CD4-positive, alpha-beta T cell treated with Interleukin-21 for 1 hour (primary cell): ENCODE measurements at regions not wholly inside any gene's neighbourhood (a gene's known extent, or its start where the extent isn't known, plus 50 kb on each side); places are given as distances from the start of the nearest gene placed in this dataset.
"Not testable (repeated sequence)": the region's sequence is repeated elsewhere in the genome, so short reads cannot be mapped to it uniquely, and the experiment has no call there.

Source experiments
- DNase-seq: peaks from one replicate; pipeline ENCODE4 v3.0.0-alpha.2; 2020

DNA sequence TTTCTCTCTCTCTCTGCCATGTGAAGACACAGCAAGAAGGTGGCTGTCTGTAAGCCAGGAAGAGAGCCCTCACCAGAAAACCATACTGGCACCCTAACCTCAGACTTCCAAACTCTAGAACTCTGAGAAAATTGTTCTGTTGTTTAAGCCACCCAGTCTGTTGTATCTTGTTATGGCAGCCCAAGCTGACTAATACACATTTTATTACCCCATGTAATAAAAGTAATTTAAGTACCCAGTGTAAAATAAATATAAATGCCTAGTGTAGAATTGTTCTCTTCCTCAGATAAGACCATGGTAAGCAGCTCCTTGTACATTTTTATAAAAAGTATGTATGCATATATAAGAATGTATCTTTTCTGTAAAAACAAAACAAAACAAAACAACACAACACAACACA is 119.7 kb downstream of the DTL start:
- DNase-seq = no peak

DNA sequence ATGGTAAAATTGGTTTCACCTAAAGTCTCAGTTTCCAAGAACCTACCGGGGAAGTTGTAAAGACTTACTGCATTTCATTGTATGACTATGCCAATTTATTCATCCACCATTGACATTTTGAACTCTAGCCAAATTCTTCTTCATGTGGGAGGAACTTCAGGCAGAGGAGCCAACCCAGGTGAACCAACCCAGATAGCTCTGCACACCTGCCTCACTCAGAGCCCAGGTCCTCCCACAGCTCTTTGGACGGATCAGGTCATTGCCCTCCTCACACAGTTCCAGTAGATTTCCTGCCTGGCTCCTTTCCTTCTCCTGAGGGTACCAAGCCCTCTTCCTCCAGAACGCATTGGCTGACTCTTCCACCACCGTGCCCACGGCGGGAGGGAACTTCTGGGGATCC is 121.7 kb downstream of the DTL start:
- no peak for DNase-seq

DNA sequence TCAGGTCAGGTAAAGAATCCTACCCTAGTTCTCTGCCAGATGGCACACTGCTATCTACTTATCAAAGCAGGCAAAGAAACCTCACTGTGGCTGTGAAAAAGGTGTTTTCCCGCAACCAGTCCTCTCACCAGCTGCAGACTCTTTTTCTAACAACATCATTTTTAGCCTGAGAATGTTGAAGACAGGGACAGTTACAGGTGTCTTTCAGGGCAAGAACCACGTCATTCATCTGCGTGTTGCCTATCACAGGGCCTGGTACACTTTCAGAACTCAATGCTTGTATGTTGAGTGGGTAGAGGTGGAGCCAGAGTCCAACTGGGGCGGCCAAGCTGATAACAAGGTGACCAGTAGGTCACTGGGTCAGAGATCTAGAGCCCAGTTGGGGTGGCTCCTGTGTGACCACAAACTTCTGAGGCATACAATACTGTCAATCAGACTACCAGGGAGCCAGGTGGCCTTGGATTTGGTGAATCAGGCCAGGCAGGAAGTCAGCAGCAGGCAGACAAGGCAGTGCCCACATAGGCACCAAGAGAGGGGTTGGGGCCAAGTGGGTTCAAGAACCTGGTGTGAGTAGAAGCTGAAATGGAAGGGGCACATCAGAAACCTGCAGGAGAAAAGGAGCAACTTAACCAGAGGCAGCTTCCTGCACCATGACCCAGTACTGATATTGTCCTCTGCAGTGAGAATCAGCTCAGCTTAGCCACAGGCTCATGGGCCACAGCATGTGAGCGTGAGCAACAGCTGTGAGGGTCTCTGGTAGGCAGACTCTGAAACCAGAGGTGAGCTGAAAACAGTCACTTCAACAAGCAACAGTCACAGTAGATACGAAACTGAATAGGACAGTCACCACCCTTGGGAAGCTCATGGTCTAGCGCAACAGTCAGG is 123.6 kb downstream of the DTL start:
- DNase-seq = peak; percentile 33

DNA sequence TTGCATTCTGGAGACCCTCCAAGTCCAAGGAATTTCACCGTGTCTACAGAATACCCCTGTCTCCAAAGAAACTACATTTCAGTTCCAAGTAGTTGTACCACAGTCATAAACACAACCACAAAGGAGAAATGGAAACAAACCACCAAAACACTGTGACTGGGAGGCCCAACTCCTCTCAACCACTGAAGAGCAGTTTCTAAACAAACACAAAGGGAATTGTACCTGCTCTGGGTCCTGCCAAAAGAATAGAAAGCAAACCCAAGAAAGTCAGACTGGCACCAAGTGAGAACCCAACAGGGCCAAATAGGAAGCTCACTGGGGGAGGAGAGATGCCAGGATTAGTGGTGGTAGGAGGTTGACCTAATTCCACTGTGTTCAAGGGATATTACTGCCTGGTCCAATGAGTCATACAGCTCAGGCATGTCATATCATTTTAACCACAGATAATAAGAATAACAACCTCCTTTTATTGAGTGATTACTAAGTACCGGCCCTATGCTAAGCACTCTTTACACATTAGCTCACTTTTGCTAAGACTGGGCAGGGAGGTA is 123.9 kb upstream of the PPP2R5A start:
- DNase-seq = no peak

DNA sequence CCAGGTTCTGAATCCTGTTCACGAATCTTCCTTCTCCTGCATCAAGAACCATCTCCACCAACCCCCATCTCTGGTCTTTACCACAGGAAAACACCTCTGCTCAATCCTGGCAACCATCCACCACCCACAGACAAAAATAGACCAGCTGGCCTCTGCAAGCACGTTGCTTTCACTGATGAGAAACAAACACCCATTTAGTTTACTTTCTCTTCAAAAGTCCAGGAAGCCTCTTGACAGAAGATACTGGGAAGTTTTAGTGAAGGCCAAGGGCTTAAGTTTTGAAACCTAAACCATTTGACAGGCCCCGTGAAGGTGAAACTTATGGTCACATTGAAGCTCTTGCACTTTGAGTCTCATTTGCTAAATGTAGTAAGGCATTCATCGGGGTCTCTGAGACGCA is 122.6 kb upstream of the PPP2R5A start:
- peak; percentile 17 for DNase-seq

DNA sequence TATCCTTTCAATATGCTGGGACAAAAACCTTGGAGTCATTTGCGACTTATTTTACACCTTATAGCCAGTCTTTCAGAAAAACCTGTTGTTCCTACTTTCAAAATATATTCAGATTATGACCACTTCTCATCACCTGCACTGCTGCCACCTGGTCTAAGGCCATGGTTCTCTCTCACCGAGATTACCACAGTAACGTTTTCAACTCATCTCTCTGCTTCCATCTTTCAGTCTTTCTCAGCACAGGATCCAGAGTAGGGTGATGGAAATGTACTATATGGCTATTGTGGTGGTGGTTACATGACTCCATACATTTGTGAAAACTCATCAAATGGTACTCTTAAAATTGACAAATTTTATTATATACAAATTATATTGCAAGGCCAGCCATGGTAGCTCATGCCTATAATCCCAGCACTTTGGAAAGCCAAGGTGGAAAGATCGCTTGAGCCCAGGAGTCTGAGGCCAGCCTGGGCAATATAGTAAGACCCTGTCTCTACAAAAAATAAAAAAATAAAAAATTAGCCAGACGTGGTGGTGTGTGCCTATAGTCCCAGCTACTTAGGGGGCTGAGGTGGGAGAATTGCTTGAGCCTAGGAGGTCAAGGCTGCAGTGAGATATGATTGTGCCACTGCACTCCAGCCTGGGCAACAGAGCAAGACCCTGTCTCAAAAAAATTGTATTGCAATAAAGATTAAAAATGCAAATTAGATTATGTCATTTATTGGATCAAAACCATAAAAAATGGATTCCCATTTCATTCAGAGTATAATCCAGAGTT is 120.9 kb upstream of the PPP2R5A start:
- no peak for DNase-seq

DNA sequence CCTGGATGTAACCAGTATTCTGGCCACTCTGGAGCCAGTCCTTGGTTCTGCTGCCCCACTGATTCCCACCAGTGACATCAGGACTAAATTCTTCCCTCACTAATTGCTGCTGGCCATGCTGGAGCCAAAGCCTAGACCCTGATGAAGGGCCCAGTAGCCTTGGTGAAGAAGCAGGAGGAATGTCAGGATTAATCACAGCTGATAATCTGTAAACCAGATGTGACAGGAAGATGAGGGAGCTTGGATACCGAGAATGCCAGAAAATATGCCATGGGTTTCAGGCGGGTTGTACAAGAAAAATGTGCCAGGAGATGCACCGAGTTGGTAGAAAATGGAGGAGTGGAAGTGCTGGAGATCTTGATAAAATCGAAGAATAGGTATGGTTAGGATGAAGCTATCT is 119.0 kb upstream of the PPP2R5A start:
- no peak for DNase-seq

DNA sequence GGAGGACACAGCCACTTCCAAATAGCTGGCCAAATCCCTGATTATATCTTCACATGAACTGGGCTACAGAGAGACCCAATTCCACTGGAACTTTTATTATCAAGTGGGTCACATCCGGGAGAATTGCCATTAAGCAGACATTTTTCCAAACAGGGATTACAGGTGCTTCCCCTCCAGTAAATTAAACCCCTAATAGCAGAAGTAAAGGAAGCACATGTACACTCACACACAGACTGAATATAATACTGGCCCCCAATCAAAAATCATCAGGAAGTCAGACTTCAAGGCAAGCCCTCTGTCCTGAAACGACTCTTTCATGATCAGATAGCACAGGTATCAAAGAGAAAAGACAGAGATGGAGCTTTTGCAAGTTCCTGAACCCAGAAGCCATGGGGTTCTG is 118.6 kb upstream of the PPP2R5A start:
- no peak for DNase-seq

DNA sequence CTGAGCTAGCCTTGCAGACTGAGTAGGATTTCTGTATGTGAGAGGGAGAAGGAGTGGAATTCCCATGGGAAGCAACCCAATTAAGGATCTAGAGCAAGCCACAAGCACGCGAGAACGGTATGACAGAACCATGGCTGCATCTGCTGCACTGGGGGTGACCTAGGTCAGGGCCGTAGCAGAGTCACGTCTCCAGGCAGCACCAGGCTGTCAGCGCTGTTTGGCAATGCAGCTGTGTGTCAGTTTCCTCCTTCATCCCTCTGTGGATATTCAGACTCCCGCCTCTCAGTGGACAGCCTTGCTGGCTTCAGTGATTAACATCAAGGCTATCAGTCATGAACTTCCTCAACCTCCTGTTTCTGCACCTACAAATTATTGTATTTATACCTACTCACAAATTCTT is 118.1 kb upstream of the PPP2R5A start:
- DNase-seq = no peak

DNA sequence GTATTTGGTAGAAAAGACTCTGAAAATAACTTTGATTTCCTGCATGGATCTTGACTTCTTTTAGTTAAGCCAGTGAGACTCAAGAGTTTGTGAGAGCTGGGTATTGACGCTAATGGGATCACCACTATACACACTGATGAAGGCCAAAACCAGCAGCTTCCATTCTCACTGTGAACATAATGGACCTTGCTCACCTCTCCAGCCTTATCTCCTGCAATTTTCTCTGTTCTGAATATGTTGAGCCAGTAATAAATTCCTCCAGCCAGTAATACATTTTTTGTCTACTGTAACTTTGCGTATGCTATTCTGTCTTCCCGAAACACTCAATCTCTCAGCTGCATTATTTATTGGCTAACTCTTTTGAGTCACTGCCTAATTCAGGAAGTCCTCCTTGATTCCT is 111.6 kb upstream of the PPP2R5A start:
- no peak for DNase-seq

DNA sequence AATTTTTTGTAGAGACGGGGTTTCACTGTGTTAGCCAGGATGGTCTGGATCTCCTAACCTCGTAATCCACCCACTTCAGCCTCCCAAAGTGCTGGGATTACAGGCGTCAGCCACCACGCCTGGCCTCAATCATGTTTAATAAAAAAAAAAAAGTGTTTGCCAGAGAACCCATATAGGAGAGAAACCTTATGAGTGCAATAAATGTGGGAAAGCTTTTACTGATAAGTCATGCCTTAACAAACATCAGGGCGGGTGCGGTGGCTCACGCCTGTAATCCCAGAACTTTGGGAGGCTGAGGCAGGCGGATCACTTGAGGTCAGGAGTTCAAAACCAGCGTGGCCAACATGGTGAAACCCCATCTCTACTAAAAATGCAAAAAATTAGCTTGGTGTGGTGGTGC is 110.9 kb upstream of the PPP2R5A start:
- DNase-seq = not testable (repeated sequence)

DNA sequence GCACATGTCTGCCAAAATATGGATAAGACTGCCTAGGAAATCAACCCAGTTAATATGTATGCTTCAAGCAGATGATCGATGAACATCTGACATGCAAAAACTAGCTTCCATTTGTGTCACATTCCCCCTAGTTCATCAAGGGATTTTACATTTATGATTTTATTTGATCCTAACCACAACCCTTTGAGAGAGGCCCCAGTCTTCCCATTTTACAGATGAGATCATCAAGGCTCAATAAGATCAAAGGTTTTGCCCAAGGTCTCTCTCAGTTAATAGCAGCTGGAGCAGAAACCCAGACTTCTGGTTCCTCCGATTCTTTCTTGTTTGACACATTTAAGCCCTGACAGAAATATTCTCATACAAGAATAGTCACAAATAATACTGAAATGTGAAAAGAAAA is 107.7 kb upstream of the PPP2R5A start:
- no peak for DNase-seq

DNA sequence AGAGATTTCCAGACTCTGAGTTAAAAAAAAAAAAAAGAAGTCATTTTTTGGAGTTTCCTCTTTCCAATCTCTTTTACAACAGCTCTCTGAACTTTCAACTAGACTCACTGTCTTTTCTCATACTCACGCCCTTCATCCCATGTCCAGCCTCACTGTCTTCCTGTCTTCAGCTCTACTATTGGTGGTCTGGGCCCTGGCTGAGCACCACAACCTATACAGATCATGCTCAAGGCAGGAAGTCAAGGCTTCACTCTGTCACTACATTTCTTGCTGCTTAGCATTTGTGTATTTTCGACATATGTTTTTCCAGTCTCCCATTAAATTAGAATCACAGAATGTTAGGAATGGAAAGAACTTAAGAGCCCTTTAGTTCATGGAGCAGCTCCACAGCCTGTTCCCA is 106.4 kb upstream of the PPP2R5A start:
- DNase-seq = no peak

DNA sequence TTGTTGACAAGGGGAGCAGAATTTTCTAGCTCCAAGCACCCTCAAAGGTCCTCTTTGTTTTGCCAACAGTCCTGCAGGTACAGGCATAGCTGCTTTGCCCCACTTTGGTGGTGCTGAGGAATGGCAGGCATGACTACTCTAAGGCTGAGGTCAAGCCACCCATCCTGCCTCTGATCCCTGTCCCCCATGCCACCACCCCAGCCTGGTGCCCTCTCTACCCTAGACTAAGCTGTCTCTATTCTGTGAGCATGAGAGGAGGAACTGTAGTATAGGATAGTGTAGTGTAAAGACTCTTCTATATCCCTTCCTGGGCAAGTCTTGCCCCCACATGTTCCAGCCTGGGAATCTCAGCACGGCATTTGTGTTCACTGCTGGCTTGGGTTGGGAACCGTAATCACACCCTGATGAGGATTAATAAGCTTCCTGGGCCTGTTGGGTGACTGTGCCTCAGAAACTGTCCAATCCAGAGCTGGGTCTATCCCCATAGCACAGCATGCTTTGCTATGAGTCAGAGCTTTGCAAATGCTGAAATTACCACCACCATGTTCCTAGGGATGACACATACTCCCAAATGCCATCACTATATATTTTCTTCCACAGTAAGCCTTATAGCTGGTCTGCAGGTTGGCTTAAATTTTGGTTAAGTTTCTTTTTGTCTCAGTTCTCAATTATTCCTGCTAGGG is 105.7 kb upstream of the PPP2R5A start:
- no peak for DNase-seq

DNA sequence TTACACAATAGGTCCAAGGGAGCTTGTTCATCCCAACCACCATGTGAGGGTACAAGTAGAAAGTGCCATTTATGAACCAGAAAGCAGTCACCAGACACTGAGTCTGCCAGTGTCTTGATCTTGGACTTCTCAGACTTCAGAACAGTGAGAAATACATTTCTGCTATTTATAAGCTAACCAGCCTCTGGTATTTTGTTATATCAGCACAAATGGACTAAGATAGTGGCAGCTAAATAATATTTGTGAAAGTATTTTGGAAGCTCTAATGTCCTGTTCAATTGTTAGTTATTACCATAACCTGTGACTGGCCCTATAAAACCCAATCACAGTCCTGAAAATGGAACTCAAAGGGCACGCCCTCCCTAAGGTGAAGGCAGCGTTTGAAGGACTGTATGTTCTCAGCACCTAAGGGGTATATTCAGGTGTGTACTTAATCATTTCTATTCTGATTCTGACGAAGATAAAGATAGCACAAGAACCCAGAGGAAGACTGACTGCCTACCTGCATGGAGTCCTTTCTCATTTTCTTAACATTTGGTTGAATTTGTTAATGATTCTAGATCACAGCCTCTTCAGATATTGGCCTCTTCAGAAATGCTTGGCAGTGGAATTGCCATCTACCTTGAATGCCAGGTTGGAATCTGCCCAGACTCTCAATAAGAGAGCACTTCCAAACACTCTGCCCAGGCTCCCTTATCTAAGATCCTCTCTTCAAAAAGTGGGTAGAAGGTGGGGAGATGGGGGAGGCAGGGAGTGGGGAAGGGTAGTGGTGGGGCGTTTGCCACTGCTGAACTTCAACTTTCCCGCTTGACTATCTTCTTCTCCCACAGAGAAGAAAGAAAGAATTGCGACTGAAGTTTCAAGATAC is 104.0 kb upstream of the PPP2R5A start:
- DNase-seq = no peak

DNA sequence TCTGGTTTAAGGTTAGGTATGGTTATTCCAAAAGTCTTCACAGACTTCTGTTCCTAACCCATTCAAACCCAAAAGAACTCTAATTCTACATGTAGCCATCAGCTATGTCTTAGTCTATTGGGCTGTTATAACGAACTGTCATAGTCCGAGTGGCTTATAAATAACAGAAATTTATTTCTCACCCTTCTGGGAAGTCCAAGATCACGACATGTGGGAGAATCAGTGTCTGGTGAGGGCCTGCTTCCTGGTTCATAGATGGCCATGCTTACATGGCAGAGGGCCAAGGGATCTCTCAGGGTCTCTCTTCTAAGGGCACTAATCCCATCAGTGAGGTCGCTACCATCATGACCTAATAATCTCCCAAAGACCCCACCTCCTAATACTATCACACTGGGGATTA is 103.0 kb upstream of the PPP2R5A start:
- DNase-seq = no peak

DNA sequence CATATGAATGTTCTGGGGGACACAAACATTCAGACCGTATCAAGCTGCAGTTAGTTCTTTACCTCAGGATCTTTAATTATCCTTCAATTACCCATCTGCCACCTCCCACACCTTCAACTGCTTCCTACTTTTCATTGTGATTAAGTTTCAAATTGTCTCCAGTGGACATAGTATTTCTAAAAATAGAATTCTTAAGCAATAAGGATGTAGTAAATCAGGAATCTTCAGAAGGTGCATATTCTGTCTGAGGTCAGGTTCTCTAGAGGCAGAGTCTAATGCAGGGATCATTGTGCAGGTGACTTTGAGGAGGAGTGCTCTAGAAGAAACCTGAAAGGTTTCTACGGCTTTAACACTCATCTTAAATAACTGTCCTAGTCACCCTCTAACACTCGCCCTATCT is 102.6 kb upstream of the PPP2R5A start:
- DNase-seq = no peak

DNA sequence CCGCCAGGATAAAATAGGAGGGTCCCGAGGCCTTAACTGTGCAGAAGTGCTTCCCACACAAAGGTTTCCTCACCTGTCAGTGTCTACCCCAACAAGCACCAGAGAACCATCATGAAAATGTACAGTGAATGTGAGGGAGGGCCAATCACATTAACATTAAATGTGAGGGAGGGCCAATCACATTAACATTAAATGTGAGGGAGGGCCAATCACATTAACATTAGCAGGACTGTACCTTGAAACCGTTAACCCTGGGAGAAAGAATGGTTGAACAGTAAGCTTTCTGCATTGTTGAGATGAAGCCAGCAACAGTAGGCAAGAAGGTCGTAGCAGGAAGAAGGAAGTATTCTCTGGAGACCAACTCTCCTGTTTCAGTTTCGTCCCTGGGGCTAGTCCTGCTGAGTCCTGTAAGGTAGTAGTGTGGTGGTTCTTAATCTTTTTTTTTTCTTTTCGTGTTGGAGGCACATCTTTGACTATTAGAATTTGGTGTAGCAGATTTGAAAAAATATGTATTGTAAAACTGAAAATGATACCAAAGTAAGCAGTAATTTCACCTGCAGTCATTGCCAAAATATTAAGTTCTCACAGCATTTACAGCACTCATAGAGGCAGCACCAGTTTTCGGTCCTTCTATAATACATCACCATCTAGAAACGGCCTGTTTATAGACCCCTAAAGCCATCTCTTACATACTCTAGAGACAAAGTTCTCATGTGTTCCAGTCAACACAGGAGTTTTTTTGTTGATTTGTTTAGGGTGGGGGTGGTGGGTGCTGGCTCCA is 98.6 kb upstream of the PPP2R5A start:
- peak; percentile 33 for DNase-seq

DNA sequence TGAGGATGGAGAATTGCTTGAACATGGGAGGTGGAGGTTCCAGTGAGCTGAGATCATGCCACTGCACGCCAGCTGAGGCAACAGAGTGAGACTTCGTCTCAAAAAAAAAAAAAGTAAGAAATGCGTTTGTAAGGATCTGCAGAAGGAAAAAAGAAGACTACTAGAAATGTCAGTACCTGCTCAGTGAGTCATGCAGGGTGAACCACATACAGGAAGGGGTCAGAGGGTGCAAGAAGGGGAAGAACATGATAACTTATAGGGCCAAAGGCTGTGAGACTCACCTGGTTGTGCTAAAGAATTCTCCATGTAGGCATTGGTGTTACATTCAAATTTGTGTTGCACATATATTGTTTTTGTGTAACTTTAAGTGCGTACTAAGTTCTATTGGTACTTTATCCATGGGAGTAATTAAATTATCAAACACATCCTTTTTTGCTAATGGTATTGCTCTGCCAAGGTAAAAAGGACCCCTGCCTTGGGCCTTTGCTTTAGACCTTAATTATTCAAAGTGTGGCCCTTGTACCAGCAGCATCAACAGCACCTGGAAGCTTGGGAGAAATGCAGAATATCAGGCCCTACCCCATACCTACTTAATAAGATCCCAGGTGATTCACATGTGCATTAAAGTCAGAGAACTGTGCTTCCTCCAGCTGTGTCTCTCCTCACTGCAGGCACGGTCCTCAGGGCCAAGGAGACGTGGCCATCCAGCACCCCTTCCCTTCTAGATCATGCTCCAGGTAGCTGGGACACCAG is 96.4 kb upstream of the PPP2R5A start:
- peak; percentile 25 for DNase-seq

DNA sequence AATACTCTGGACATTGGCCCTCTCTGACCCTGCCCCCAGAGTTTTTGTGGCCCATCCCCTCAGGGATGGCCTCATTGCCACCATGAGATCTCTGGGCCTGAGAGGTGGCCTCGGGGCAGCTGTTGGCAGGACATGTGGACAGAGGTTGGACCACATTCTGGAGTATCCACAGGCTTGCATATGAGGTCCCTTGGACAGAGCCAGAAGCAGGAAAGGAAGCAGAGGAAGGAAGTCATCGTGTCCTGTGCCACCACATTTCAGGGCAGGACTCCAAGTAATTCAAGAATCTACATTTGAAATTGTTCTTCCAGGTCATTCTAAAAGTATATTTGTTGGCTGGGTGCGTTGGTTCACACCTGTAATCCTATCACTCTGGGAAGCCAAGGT is 95.9 kb upstream of the PPP2R5A start:
- no peak for DNase-seq

DNA sequence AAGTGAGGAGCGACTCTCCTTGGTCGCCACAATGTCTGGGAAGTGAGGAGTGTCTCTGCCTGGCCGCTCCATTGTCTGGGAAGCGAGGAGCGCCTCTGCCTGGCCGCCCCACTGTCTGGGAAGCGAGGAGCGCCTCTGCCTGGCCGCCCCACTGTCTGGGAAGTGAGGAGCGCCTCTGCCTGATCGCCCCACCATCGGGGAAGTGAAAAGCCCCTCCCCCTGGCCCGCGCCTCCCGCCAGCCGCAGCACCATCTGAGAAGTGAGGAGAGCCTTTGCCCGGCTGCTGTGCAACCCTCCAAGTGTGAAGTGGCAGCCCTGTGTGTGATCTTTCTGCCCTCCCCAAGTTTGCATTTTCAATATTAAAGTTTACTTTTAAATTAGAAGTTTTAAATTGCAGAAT is 95.0 kb upstream of the PPP2R5A start:
- no peak for DNase-seq
